IMR-90 (cell line): ENCODE measurements at regions not wholly inside any gene's neighbourhood (a gene's known extent, or its start where the extent isn't known, plus 50 kb on each side); places are given as distances from the start of the nearest gene placed in this dataset.

ENCODE experiments used
- ATAC-seq: fragments of 200-7000 bp; cut with Tn5 transposase; 2 replicates; pipeline ENCODE4 v1.9.1; 2020; ENCODE audit warnings: low read depth, mild to moderate bottlenecking, moderate library complexity
- BruUV-seq: library from RNA; stranded (reverse); fragments of 400-500 nt; replicated peaks from 2 replicates; lab custom pipeline; 2021; lab: Mats Ljungman, UMichigan
- CTCF ChIA-PET: fragments of 300-600 bp; formaldehyde crosslinking; extraction: SDS; loops from one replicate; lab custom pipeline; 2021; ENCODE audit warnings: antibody characterized with exemption; lab: Yijun Ruan, JAX
- POLR2A ChIA-PET: fragments of 300-600 bp; sonication (Branson Sonifier 250); formaldehyde crosslinking; loops from one replicate; lab custom pipeline; 2022; ENCODE audit warnings: antibody characterized with exemption; ENCODE audit not compliant: unreplicated experiment; lab: Charles Lee
- DNase-seq: peaks from one replicate; pipeline ENCODE4 v3.0.0; 2013
- H2AFZ ChIP-seq: replicated peaks from 2 replicates; pipeline ENCODE3; 2013; ENCODE audit warnings: low read length, mild to moderate bottlenecking; ENCODE audit not compliant: poor library complexity
- H2AK5ac ChIP-seq: 2 replicates; pipeline ENCODE4 v1.6.1; 2013; ENCODE audit warnings: low read depth, low read length, inconsistent platforms
- H2AK9ac ChIP-seq: replicated peaks from 2 replicates; pipeline ENCODE3; 2013; ENCODE audit warnings: mild to moderate bottlenecking, low read depth, low read length, moderate library complexity; ENCODE audit not compliant: poor library complexity
- H2BK120ac ChIP-seq: 2 replicates; pipeline ENCODE4 v1.6.1; 2013; ENCODE audit warnings: low read depth, low read length, inconsistent platforms
- H2BK15ac ChIP-seq: 3 replicates; pipeline ENCODE4 v1.6.1; 2013; ENCODE audit warnings: low read depth, low read length, inconsistent platforms
- H2BK20ac ChIP-seq: 2 replicates; pipeline ENCODE4 v1.6.1; 2013; ENCODE audit warnings: low read depth, mild to moderate bottlenecking, inconsistent platforms, low read length, moderate library complexity
- H2BK5ac ChIP-seq: 2 replicates; pipeline ENCODE4 v1.6.1; 2013; ENCODE audit warnings: mild to moderate bottlenecking, low read depth, low read length, inconsistent platforms; ENCODE audit not compliant: poor library complexity, severe bottlenecking
- H3K14ac ChIP-seq: replicated peaks from 2 replicates; pipeline ENCODE4 v1.6.1; 2013; ENCODE audit warnings: low read depth, low read length, inconsistent platforms
- H3K18ac ChIP-seq: 2 replicates; pipeline ENCODE4 v1.6.1; 2013; ENCODE audit warnings: low read depth, low read length, control low read depth
- H3K23ac ChIP-seq: 2 replicates; pipeline ENCODE4 v1.6.1; 2013; ENCODE audit warnings: low read depth, low read length, inconsistent platforms
- H3K27ac ChIP-seq: 2 replicates; pipeline ENCODE4 v1.5.1; 2013; ENCODE audit warnings: mild to moderate bottlenecking, control low read depth, low read length; ENCODE audit not compliant: insufficient read depth
- H3K27me3 ChIP-seq: 2 replicates; pipeline ENCODE4 v1.6.1; 2013; ENCODE audit warnings: low read length; ENCODE audit not compliant: control insufficient read depth, insufficient read depth
- H3K36me3 ChIP-seq: 2 replicates; pipeline ENCODE4 v1.6.1; 2013; ENCODE audit warnings: low read length, mixed read lengths; ENCODE audit not compliant: control insufficient read depth, insufficient read depth
- H3K4ac ChIP-seq: 2 replicates; pipeline ENCODE4 v1.6.1; 2013; ENCODE audit warnings: low read depth, low read length, inconsistent platforms
- H3K4me1 ChIP-seq: 2 replicates; pipeline ENCODE4 v1.6.1; 2013; ENCODE audit warnings: low read length, mixed read lengths; ENCODE audit not compliant: control insufficient read depth, insufficient read depth
- H3K4me2 ChIP-seq: 2 replicates; pipeline ENCODE4 v1.6.1; 2013; ENCODE audit warnings: low read depth, mild to moderate bottlenecking, control low read depth, low read length, moderate library complexity
- H3K4me3 ChIP-seq: 2 replicates; pipeline ENCODE4 v1.5.1; 2013; ENCODE audit warnings: low read depth, mild to moderate bottlenecking, control low read depth, low read length, moderate library complexity; ENCODE audit not compliant: insufficient read depth
- H3K56ac ChIP-seq: 2 replicates; pipeline ENCODE4 v1.6.1; 2013; ENCODE audit warnings: low read length, inconsistent platforms; ENCODE audit not compliant: insufficient read depth; ENCODE audit errors: extremely low read depth
- H3K79me1 ChIP-seq, 2 experiments: 2 replicates each; pipeline ENCODE4 v1.6.1; 2013; ENCODE audit warnings: low read length in 2 of 2, inconsistent platforms in 1 of 2, low read depth in 1 of 2
- H3K9ac ChIP-seq: 2 replicates; pipeline ENCODE4 v1.6.1; 2013; ENCODE audit warnings: low read depth, low read length, control low read depth
- H3K9me1 ChIP-seq: 2 replicates; pipeline ENCODE4 v1.6.1; 2013; ENCODE audit warnings: low read length, inconsistent platforms; ENCODE audit not compliant: insufficient read depth
- H3K9me3 ChIP-seq: 2 replicates; pipeline ENCODE4 v1.6.1; 2013; ENCODE audit warnings: low read length; ENCODE audit not compliant: control insufficient read depth, insufficient read depth
- H4K20me1 ChIP-seq: 2 replicates; pipeline ENCODE4 v1.6.1; 2013; ENCODE audit warnings: low read length, inconsistent platforms; ENCODE audit not compliant: insufficient read depth
- H4K5ac ChIP-seq: 2 replicates; pipeline ENCODE4 v1.6.1; 2013; ENCODE audit warnings: mild to moderate bottlenecking, low read depth, low read length, control low read depth
- H4K8ac ChIP-seq, 2 experiments: 2 replicates each; pipeline ENCODE4 v1.6.1; 2013; ENCODE audit warnings: low read depth in 2 of 2, low read length in 2 of 2, control low read depth in 1 of 2, inconsistent platforms in 1 of 2
- H4K91ac ChIP-seq: 2 replicates; pipeline ENCODE4 v1.6.1; 2013; ENCODE audit warnings: low read depth, low read length, inconsistent platforms; ENCODE audit not compliant: insufficient read depth
- BHLHE40 ChIP-seq: fragments of 150-350 bp; IDR thresholded peaks from 2 replicates; pipeline ENCODE4 v1.6.1; 2016; ENCODE audit warnings: mild to moderate bottlenecking, low read depth, low read length
- CEBPB ChIP-seq: IDR thresholded peaks from 2 replicates; pipeline ENCODE4 v1.6.1; 2012; ENCODE audit warnings: low read depth, low read length, improper control_type of control experiment
- CHD1 ChIP-seq: IDR thresholded peaks from 2 replicates; pipeline ENCODE4 v1.6.1; 2012; ENCODE audit warnings: low read depth, low read length, improper control_type of control experiment
- FOS ChIP-seq: fragments of 150-350 bp; IDR thresholded peaks from 2 replicates; pipeline ENCODE4 v1.6.1; 2016; ENCODE audit warnings: low read depth, low read length
- MAFK ChIP-seq: IDR thresholded peaks from 2 replicates; pipeline ENCODE4 v1.6.1; 2012; ENCODE audit warnings: low read depth, low read length, improper control_type of control experiment
- WGBS, 2 experiments: methylation state at CpG; one replicate each; pipeline versions ENCODE4 v1.1.5 to v1.1.7; 2013; ENCODE audit warnings: missing lambda C conversion rate in 2 of 2; ENCODE audit not compliant: insufficient read length in 1 of 2; ENCODE audit errors: extremely low coverage in 2 of 2; 5-methylcytosine and 5-hydroxymethylcytosine counted together
- dilution Hi-C: fragments of 300-500 bp; cut with HindIII; formaldehyde crosslinking; loops from one replicate; pipeline ENCODE4 v1.14.3; 2018; ENCODE audit warnings: low sequenced_read_pairs; ENCODE audit not compliant: unreplicated experiment
- in situ Hi-C: fragments of 300-500 bp; cut with MboI; formaldehyde crosslinking; loops from 3 replicates; pipeline ENCODE4 v1.14.3; 2019; ENCODE audit warnings: low sequenced_read_pairs, inconsistent platforms, mixed read lengths
- intact Hi-C: fragments of 100-400 bp; cut with micrococcal nuclease; formaldehyde crosslinking; loops from 2 replicates; pipeline ENCODE4 v1.10.0; 2022
- TF ChIP-seq, protein P1 (sequence below): fragments of 150-350 bp; IDR thresholded peaks from 2 replicates; pipeline ENCODE4 v1.6.1; 2016; ENCODE audit warnings: low read depth, mild to moderate bottlenecking, low read length, moderate library complexity, borderline replicate concordance

DNA sequence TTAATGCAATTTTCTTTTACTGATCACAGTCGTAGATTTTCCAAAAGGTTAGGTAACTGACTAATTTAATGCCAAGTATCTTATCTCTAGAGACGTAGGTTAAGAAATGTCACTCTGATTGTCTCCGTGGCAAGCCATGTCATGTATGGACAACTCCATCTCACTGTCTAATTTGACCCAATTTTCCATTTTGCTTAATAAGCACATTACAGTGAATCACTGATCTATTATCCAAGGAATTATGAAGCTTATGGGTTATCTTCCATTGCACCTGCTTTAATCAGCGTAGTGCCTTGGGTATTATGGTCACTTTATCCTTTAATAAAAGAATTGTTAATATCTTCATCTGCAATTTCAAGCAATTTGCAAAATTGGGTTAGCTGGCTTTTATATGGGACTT lies 557.4 kb upstream of the ROBO2 start:
- Histone ChIP-seq H3K9me1 (no peaks in the 10 kb centered on the region), H3K27ac (no peak overlapping the region), H3K14ac (no peak overlapping the region), H3K36me3 (no peaks in the 10 kb centered on the region), H2BK20ac (no peak overlapping the region), H2BK120ac (no peak overlapping the region), H3K56ac (no peak overlapping the region), H3K23ac (no peak overlapping the region), H3K27me3 (no peaks in the 10 kb centered on the region), H3K4ac (no peak overlapping the region), H3K4me3 (no peak overlapping the region), H3K79me1 (peaks cover 0 to 4% of the 10 kb centered on the region in 2 experiments; a peak in 1 of 4 replicates), H2BK15ac (no peak overlapping the region), H2AFZ (no peak overlapping the region), H2AK9ac (no peak overlapping the region), H3K4me2 (no peak overlapping the region), H4K20me1 (no peaks in the 10 kb centered on the region), H4K5ac (no peak overlapping the region), H3K18ac (no peak overlapping the region), H3K4me1 (no peaks in the 10 kb centered on the region; the same call in 1 of the 2 replicates), H4K8ac (no peak overlapping the region), H2BK5ac (no peak overlapping the region), H3K9ac (no peak overlapping the region), H2AK5ac (no peak overlapping the region), H3K9me3 (no peaks in the 10 kb centered on the region), H4K91ac (no peak overlapping the region)
- BruUV-seq, result no TSS peak
- WGBS, 2 experiments, result no CpG with 5 or more reads among the region's 4 CpGs
- in situ Hi-C loops (no loop called here), dilution Hi-C loops (no loop called here), intact Hi-C loops (no loop called here)
- DNase-seq (no peak), ATAC-seq (no peak)
- POLR2A ChIA-PET, result no interaction called here
- TF ChIP-seq MAFK (peak; percentile 58), BHLHE40 (no peak), CEBPB (no peak), CHD1 (no peak), FOS (no peak)
- TF ChIP-seq, protein P1, sequence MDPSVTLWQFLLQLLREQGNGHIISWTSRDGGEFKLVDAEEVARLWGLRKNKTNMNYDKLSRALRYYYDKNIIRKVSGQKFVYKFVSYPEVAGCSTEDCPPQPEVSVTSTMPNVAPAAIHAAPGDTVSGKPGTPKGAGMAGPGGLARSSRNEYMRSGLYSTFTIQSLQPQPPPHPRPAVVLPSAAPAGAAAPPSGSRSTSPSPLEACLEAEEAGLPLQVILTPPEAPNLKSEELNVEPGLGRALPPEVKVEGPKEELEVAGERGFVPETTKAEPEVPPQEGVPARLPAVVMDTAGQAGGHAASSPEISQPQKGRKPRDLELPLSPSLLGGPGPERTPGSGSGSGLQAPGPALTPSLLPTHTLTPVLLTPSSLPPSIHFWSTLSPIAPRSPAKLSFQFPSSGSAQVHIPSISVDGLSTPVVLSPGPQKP, result no peak
- CTCF ChIA-PET, result interaction anchor here (1.0 kb wide), 1 partner anchor 12 kb away, joined by 3 read pairs; no protein-coding TSS in a partner anchor
